Thyroid gland (tissue), 4 donors: ENCODE measurements at regions not wholly inside any gene's neighbourhood (a gene's known extent, or its start where the extent isn't known, plus 50 kb on each side); places are given as distances from the start of the nearest gene placed in this dataset.

Source experiments
- DNase-seq, 2 donors: peaks; one replicate each; pipeline ENCODE4 v3.0.0-alpha.2; 2019
- H3K27ac ChIP-seq, 3 donors: fragments of 200-600 bp; sonication (generic); 1 replicate in 2 of 3; 2 replicates in 1 of 3; pipeline ENCODE4 v1.5.1; 2016 to 2019; ENCODE audit warnings: mild to moderate bottlenecking in 1 of 3, moderate library complexity in 1 of 3
- H3K27me3 ChIP-seq: fragments of 200-600 bp; sonication (generic); one replicate; pipeline ENCODE4 v1.5.1; 2019
- H3K36me3 ChIP-seq, 2 donors: fragments of 200-600 bp; sonication (generic); one replicate each; pipeline ENCODE4 v1.5.1; 2016 to 2019
- H3K4me1 ChIP-seq, 2 donors: fragments of 200-600 bp; sonication (generic); one replicate each; pipeline ENCODE4 v1.5.1; 2017 to 2019
- H3K4me3 ChIP-seq, 3 donors: fragments of 200-600 bp; sonication (generic); replicated peaks in 1 of 3; 1 replicate in 2 of 3; 2 replicates in 1 of 3; pipeline ENCODE4 v1.5.1; 2016; ENCODE audit warnings: mild to moderate bottlenecking in 1 of 3
- H3K9me3 ChIP-seq: fragments of 200-600 bp; sonication (generic); one replicate; pipeline ENCODE4 v1.5.1; 2017
- CTCF ChIP-seq, 6 experiments: fragments of 200-600 bp in 3 of 6; fragments of 450-650 bp in 3 of 6; sonication (generic) in 3 of 6; IDR thresholded peaks; one replicate each; pipeline ENCODE4 v1.5.1; 2016 to 2019; ENCODE audit warnings: antibody characterized with exemption in 6 of 6, mild to moderate bottlenecking in 2 of 6, inconsistent platforms in 1 of 6, moderate library complexity in 1 of 6
- POLR2A ChIP-seq, 2 donors: fragments of 450-650 bp; IDR thresholded peaks; one replicate each; pipeline ENCODE4 v1.6.1; 2017; ENCODE audit warnings: antibody characterized with exemption in 2 of 2, mild to moderate bottlenecking in 2 of 2, moderate library complexity in 1 of 2
- WGBS, 2 donors: methylation state at CpG; one replicate each; pipeline ENCODE4 v1.1.5; 2017; 5-methylcytosine and 5-hydroxymethylcytosine counted together
- intact Hi-C: fragments of 100-400 bp; cut with DNase I; formaldehyde crosslinking; loops from one replicate; pipeline ENCODE4 v1.15.1; 2023

DNA sequence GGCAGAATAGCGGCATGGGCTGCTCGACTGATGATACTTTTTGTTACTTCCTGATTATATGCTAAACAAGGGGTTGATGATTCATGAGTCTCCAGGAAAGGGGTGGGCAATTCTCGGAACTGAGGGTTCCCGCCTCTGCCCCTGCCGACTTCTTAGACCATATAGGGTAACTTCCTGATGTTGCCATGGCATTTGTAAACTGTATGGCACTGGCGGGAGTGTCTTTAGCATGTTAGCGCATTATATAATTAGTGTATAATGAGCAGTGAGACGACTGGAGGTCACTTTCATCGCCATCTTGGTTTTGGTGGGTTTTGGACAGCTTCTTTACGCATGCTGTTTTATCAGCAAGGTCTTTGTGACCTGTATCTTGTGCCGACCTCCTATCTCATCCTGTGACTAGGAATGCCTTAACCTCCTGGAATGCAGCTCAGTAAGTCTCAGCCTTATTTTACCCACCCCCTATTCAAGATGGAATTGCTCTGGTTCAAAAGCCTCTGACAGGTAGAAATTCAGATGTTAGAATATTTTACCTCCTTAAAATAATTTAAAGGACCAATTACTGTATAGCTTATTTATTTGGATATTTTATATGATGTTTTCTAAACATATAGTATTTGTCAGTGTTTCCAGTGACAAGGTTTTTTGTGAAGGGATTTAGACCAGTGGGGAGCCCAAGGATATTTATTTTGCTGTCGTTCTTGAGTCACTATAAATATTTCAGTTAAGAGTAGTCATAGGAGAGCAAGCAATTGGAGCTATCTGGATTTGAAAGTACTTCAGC lies 90.1 kb upstream of the PIK3CG start:
- H3K36me3 ChIP-seq = no peaks in the 10 kb centered on the region
- H3K27me3 ChIP-seq = no peaks in the 10 kb centered on the region
- TF ChIP-seq CTCF (IDR thresholded peaks at IDR 0.05) (no peak), POLR2A (IDR thresholded peaks at IDR 0.05) (no peak)
- H3K27ac ChIP-seq = no peak overlapping the region
- H3K4me1 ChIP-seq = peaks cover 15 to 21% of the 10 kb centered on the region in 2 donors
- intact Hi-C loops = no loop called here
- H3K9me3 ChIP-seq = no peaks in the 10 kb centered on the region
- DNase-seq = no peak
- WGBS, 2 donors = 83 to 88% methylated on average over 12 of the region's 12 CpGs
- no peak overlapping the region for H3K4me3 ChIP-seq

- WGBS, 2 donors = 78 to 86% methylated on average over 4 of the region's 4 CpGs
These were observed 89.5 kb upstream of the PIK3CG start for GRCh38 chr7:106775552-106775936.

DNA sequence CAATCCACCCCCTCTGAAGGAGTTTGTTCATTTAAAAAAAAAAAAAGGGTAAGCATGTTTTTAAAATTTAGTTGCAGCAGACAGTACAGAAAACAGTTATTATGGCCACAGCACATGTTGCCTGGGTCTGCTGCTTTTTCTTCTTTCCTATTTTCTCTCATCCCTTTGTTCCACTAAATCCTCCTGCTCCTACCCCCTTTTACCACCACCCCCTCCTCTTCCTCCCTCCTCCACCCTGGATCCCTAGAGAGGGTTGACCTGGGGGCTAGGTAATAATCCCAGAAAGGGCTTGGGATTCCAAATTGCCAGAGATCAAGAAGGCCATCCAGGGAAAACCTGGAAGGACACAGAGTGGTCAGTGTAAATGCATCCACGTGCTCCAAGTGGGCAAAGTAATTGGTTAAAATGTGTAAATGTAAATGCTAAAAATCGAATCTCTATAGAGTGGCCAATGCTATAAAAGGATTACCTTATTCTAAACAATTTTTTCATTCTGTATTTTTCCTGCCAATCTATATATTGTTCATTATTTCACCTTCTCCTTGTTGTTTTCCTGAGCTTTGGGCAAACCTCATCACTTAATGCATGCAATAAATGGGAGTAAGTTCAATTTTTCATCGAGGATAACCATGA lies 89.0 kb upstream of the PIK3CG start:
- H3K27me3 ChIP-seq = no peaks in the 10 kb centered on the region
- H3K9me3 ChIP-seq = no peaks in the 10 kb centered on the region
- H3K4me1 ChIP-seq = peaks cover 15 to 22% of the 10 kb centered on the region in 2 donors
- no peak for DNase-seq
- no peak overlapping the region for H3K27ac ChIP-seq
- H3K36me3 ChIP-seq = no peaks in the 10 kb centered on the region
- no peak overlapping the region for H3K4me3 ChIP-seq
- 92% methylated on average over 3 of the region's 3 CpGs for WGBS, 2 donors
- intact Hi-C loops = no loop called here
- TF ChIP-seq CTCF (IDR thresholded peaks at IDR 0.05) (no peak), POLR2A (IDR thresholded peaks at IDR 0.05) (no peak)

More at GRCh38 chr7:106775552-106775936, 89.5 kb upstream of the PIK3CG start:
- DNase-seq = no peak
- Histone ChIP-seq H3K9me3 (no peaks in the 10 kb centered on the region), H3K4me3 (no peak overlapping the region), H3K27ac (no peak overlapping the region), H3K4me1 (peaks cover 15 to 22% of the 10 kb centered on the region in 2 donors), H3K36me3 (no peaks in the 10 kb centered on the region), H3K27me3 (no peaks in the 10 kb centered on the region)
- intact Hi-C loops = no loop called here
- TF ChIP-seq CTCF (IDR thresholded peaks at IDR 0.05) (no peak), POLR2A (IDR thresholded peaks at IDR 0.05) (no peak)

DNA sequence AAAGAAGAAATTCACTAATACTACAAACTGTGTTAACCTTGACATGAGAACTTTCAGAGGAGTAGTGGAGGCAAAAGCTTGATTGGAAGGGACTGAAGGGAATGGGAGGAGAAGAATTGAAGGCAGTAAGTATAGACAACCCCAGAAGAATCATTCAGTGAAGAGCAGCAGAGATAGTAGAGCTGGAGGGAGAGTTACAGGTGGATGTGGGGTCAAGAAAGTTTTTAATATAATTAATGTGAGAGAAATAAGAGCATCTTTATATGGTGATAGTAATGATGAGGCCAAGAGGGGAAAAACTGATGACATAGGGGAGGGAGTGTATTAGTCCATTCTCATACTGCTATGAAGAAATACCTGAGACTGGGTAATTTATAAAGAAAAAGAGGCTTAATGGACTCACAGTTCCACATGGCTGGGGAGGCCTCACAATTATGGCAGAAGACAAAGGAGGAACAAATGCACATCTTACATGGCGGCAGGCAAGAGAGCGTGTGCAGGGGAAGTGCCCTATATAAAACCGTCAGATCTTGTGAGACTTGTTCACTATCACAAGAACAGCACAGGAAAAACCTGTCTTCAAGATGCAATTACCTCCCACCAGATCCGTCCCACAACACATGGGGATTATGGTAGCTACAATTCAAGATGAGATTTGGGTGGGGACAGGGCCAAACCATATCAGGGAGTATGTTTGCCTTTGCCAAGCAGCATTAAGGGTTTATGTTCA lies 88.3 kb upstream of the PIK3CG start:
- TF ChIP-seq CTCF (IDR thresholded peaks at IDR 0.05) (no peak), POLR2A (IDR thresholded peaks at IDR 0.05) (no peak)
- no peak overlapping the region for H3K4me3 ChIP-seq
- peaks cover 15 to 22% of the 10 kb centered on the region in 2 donors for H3K4me1 ChIP-seq
- no peaks in the 10 kb centered on the region for H3K36me3 ChIP-seq
- WGBS, 2 donors = 98 to 99% methylated on average over 4 of the region's 4 CpGs
- DNase-seq = no peak
- no peak overlapping the region for H3K27ac ChIP-seq
- intact Hi-C loops = no loop called here
- no peaks in the 10 kb centered on the region for H3K9me3 ChIP-seq
- H3K27me3 ChIP-seq = no peaks in the 10 kb centered on the region
